Thoracic aorta (tissue), 2 donors: ENCODE measurements at regions not wholly inside any gene's neighbourhood (a gene's known extent, or its start where the extent isn't known, plus 50 kb on each side); places are given as distances from the start of the nearest gene placed in this dataset.
"Not testable (repeated sequence)": the region's sequence is repeated elsewhere in the genome, so short reads cannot be mapped to it uniquely, and the experiment has no call there.

Source experiments
- ATAC-seq: fragments of 150-250 bp; one replicate; pipeline ENCODE4 v1.8.0; 2017; ENCODE audit warnings: low read depth; ENCODE audit not compliant: insufficient number of reproducible peaks, low FRiP score
- DNase-seq: peaks from one replicate; pipeline ENCODE4 v3.0.0-alpha.2; 2020; ENCODE audit warnings: low spot score
- H3K27ac ChIP-seq, 2 donors: fragments of 200-600 bp; sonication (generic); 1 replicate in 1 of 2; 2 replicates in 1 of 2; pipeline ENCODE4 v1.5.1; 2016; ENCODE audit warnings: mild to moderate bottlenecking in 2 of 2, moderate library complexity in 2 of 2
- H3K27me3 ChIP-seq: fragments of 200-600 bp; sonication (generic); replicated peaks from 2 replicates; pipeline ENCODE4 v1.6.0; 2016; ENCODE audit warnings: mild to moderate bottlenecking; ENCODE audit not compliant: insufficient read depth
- H3K36me3 ChIP-seq: fragments of 200-600 bp; sonication (generic); one replicate; pipeline ENCODE4 v1.5.1; 2016
- H3K4me1 ChIP-seq, 2 donors: fragments of 200-600 bp; sonication (generic); 1 replicate in 1 of 2; 2 replicates in 1 of 2; pipeline versions ENCODE4 v1.5.1 to v1.6.0; 2016; ENCODE audit warnings: low read depth in 2 of 2, mild to moderate bottlenecking in 1 of 2; ENCODE audit not compliant: control insufficient read depth in 1 of 2
- H3K4me3 ChIP-seq: fragments of 200-600 bp; sonication (generic); 2 replicates; pipeline ENCODE4 v1.5.1; 2016; ENCODE audit warnings: mild to moderate bottlenecking
- H3K9me3 ChIP-seq: fragments of 200-600 bp; sonication (generic); 2 replicates; pipeline ENCODE4 v1.5.1; 2016
- TF ChIP-seq, protein P1 (sequence below): fragments of 200-600 bp; sonication (generic); IDR thresholded peaks from one replicate; pipeline ENCODE4 v1.5.1; 2019; ENCODE audit warnings: antibody characterized with exemption

DNA sequence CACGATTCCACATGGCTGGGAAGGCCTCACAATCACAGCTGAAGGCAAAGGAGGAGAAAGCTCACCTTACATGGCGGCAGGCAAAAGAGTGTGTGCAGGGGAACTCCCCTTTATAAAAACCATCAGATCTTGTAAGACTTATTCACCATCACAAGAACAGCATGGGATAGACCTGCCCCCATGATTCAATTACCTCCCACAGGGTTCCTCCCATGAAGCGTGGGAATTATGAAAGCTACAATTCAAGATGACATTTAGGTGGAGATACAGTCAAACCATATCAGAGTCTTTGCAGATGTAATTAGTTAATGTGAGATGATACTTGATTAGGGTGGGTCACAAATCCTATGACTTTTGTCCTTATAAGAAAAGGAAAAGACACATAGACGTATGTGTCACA, 688.9 kb downstream of the GBE1 start:
- Histone ChIP-seq H3K4me1 (no peaks in the 10 kb centered on the region), H3K36me3 (no peaks in the 10 kb centered on the region), H3K9me3 (no peaks in the 10 kb centered on the region), H3K4me3 (no peak overlapping the region), H3K27ac (no peak overlapping the region), H3K27me3 (no peaks in the 10 kb centered on the region)
- TF ChIP-seq, protein P1, sequence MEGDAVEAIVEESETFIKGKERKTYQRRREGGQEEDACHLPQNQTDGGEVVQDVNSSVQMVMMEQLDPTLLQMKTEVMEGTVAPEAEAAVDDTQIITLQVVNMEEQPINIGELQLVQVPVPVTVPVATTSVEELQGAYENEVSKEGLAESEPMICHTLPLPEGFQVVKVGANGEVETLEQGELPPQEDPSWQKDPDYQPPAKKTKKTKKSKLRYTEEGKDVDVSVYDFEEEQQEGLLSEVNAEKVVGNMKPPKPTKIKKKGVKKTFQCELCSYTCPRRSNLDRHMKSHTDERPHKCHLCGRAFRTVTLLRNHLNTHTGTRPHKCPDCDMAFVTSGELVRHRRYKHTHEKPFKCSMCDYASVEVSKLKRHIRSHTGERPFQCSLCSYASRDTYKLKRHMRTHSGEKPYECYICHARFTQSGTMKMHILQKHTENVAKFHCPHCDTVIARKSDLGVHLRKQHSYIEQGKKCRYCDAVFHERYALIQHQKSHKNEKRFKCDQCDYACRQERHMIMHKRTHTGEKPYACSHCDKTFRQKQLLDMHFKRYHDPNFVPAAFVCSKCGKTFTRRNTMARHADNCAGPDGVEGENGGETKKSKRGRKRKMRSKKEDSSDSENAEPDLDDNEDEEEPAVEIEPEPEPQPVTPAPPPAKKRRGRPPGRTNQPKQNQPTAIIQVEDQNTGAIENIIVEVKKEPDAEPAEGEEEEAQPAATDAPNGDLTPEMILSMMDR = no peak
- no peak for ATAC-seq
- no peak for DNase-seq

DNA sequence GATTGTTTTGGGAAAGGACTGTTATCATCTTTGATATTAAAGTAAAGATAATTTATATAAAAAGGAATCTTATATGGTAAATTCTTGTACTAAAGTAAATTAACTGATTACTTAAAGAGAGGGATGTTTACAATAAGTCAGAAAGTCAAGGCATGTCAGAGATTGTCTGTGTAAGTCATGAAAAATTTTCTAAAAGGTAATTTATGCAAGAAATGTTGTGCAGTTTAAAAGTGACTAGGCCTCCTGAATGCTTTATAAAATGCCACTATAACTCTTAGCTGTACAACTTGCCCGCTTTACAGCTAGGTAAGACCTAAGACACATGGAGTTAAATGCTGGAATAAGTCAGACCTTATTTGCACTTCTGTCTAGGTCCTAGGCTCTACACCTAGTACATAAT, 692.9 kb downstream of the GBE1 start:
- Histone ChIP-seq H3K27me3 (no peaks in the 10 kb centered on the region), H3K9me3 (no peaks in the 10 kb centered on the region), H3K27ac (no peak overlapping the region), H3K4me3 (no peak overlapping the region), H3K36me3 (no peaks in the 10 kb centered on the region), H3K4me1 (no peaks in the 10 kb centered on the region)
- TF ChIP-seq, protein P1 = no peak
- DNase-seq = no peak
- no peak for ATAC-seq

DNA sequence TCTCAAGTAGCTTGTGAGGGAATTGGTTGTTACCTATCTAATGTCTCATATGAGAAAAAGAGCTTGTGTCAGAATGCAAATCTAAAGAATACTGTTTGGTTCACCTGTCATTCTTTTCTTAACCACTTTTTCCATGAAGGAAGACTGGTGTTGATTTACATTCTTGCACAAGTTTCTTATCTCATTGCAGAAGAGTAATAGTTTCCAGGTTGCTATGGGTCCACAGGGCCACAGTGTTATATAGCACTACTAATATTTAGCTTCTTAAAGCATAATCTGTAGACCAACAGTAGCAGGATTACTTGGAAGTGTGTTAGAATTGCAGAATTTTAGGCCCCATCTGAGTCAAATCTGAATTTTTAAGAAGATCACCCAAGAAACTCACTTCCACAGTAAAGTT, 697.5 kb downstream of the GBE1 start:
- H3K27ac ChIP-seq = no peak overlapping the region
- no peak overlapping the region for H3K4me3 ChIP-seq
- TF ChIP-seq, protein P1 = no peak
- no peaks in the 10 kb centered on the region for H3K27me3 ChIP-seq
- no peaks in the 10 kb centered on the region for H3K9me3 ChIP-seq
- no peaks in the 10 kb centered on the region for H3K4me1 ChIP-seq
- ATAC-seq (no peak), DNase-seq (no peak)
- H3K36me3 ChIP-seq = no peaks in the 10 kb centered on the region

DNA sequence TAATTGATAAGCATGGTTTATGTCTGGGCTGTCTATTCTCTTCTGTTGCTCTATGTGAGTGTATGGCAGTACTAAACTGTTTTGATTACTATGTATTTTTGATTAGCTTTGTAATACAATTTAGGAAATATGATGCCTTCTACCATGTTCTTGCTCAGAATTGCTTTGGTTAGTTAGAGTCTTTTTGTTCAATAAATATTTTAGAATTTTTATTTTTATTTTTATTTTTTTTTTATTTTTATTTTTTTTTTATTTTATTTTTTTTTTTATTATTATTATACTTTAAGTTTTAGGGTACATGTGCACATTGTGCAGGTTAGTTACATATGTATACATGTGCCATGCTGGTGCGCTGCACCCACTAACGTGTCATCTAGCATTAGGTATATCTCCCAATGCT, 710.3 kb downstream of the GBE1 start:
- not testable (repeated sequence) for H3K4me3 ChIP-seq, H3K4me1 ChIP-seq

DNA sequence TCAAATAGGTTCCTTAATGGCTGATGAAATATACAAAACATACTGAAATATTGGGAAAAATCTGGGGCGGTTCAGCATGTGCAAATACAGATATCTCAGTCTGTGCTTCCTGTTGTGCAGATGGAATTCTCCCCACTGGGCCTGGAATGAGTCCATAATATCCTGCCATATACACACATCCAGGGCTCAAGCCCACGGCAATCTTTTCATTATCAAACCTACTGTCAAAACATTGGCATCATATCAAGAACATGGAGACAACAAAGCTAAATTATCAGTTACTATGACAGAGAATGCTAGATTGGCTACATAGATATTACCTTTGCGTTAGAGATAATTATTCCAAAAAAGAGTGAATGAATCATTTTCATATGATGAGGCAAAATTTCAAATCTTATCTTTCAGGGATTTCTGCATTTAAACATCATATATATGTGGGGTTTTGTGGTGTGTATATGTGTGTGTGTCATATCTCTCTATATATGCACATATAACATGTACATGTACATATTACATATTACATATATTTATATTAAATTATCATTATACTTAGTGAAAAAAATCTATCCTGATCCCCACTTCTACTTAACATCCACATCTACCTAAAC, 713.3 kb downstream of the GBE1 start:
- TF ChIP-seq, protein P1 = no peak
- ATAC-seq (no peak), DNase-seq (no peak)
- Histone ChIP-seq H3K4me1 (no peaks in the 10 kb centered on the region), H3K27me3 (no peaks in the 10 kb centered on the region), H3K4me3 (no peak overlapping the region), H3K9me3 (no peaks in the 10 kb centered on the region), H3K36me3 (no peaks in the 10 kb centered on the region), H3K27ac (no peak overlapping the region)

More for the DNA sequence above, 710.3 kb downstream of the GBE1 start:
- H3K9me3 ChIP-seq, H3K27me3 ChIP-seq, H3K36me3 ChIP-seq, DNase-seq, H3K27ac ChIP-seq, ATAC-seq: not testable (repeated sequence)

DNA sequence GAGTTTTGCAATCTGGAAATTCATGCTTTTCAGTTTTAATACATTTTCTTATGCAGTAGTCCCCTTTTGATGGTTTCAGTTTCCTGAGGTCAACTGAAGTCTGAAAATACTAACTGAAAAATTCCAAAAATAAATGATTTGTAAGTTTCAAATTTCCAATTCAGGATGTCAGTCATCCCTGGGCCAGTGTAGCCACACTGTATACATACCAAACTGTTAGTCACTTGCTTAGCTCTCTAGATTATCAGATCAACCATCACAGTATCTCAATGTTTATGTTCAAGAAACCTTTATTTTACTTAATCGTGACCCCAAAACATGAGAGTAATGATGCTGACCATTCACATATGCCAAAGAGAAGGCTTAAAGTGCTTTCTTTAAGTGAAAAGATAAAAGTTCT, 715.5 kb downstream of the GBE1 start:
- no peak for DNase-seq
- Histone ChIP-seq H3K4me3 (no peak overlapping the region), H3K36me3 (no peaks in the 10 kb centered on the region), H3K9me3 (no peaks in the 10 kb centered on the region), H3K27me3 (no peaks in the 10 kb centered on the region), H3K27ac (no peak overlapping the region), H3K4me1 (no peaks in the 10 kb centered on the region)
- TF ChIP-seq, protein P1 = no peak
- ATAC-seq = no peak
